SK-N-DZ (cell line): ENCODE measurements at regions not wholly inside any gene's neighbourhood (a gene's known extent, or its start where the extent isn't known, plus 50 kb on each side); places are given as distances from the start of the nearest gene placed in this dataset.
"Not testable (repeated sequence)": the region's sequence is repeated elsewhere in the genome, so short reads cannot be mapped to it uniquely, and the experiment has no call there.

Experiments used
- DNase-seq: peaks from one replicate; pipeline ENCODE4 v3.0.0-alpha.2; 2015; ENCODE audit warnings: low spot score

- no peak for DNase-seq
Observed at GRCh38 chr12:89230376-89231315, 121.7 kb downstream of the DUSP6 start.

- DNase-seq = no peak
Observed at GRCh38 chr12:89228491-89228890, 123.8 kb downstream of the DUSP6 start.

- DNase-seq = no peak
Observed at GRCh38 chr12:89227774-89228173, 124.5 kb downstream of the DUSP6 start.

- DNase-seq = no peak
Observed at GRCh38 chr12:89225808-89226411, 126.4 kb downstream of the DUSP6 start.

GRCh38 chr12:89225401-89225800, 126.9 kb downstream of the DUSP6 start:
- no peak for DNase-seq

- DNase-seq = not testable (repeated sequence)
Observed at GRCh38 chr12:89222580-89222979, 129.7 kb downstream of the DUSP6 start.

GRCh38 chr12:89217472-89217871, 134.8 kb downstream of the DUSP6 start:
- DNase-seq = no peak

GRCh38 chr12:89216211-89216952, 135.9 kb downstream of the DUSP6 start:
- DNase-seq = no peak

- no peak for DNase-seq
Observed at GRCh38 chr12:89215196-89215595, 137.1 kb downstream of the DUSP6 start.

- no peak for DNase-seq
Observed at GRCh38 chr12:89213747-89214146, 138.6 kb downstream of the DUSP6 start.

- DNase-seq = no peak
Observed at GRCh38 chr12:89213139-89213538, 139.2 kb downstream of the DUSP6 start.

GRCh38 chr12:89212339-89212771, 139.9 kb downstream of the DUSP6 start:
- no peak for DNase-seq

GRCh38 chr12:89211456-89211855, 140.8 kb downstream of the DUSP6 start:
- no peak for DNase-seq

GRCh38 chr12:89210277-89210676, 142.0 kb downstream of the DUSP6 start:
- DNase-seq = no peak

GRCh38 chr12:89208661-89209096, 143.6 kb downstream of the DUSP6 start:
- DNase-seq = peak; percentile 43

- DNase-seq = no peak
Observed at GRCh38 chr12:89206390-89206789, 145.9 kb downstream of the DUSP6 start.

- no peak for DNase-seq
Observed at GRCh38 chr12:89205517-89205916, 146.8 kb downstream of the DUSP6 start.

GRCh38 chr12:89203144-89203543, 149.2 kb downstream of the DUSP6 start:
- DNase-seq = no peak

- DNase-seq = no peak
Observed at GRCh38 chr12:89200217-89200616, 152.1 kb downstream of the DUSP6 start.

- no peak for DNase-seq
Observed at GRCh38 chr12:89195470-89195869, 156.8 kb downstream of the DUSP6 start.

GRCh38 chr12:89194683-89195082, 157.6 kb downstream of the DUSP6 start:
- no peak for DNase-seq

GRCh38 chr12:89192429-89192828, 159.9 kb downstream of the DUSP6 start:
- DNase-seq = no peak
